ENCODE measurements at regions not wholly inside any gene's neighbourhood (a gene's known extent, or its start where the extent isn't known, plus 50 kb on each side); places are given as distances from the start of the nearest gene placed in this dataset.

DNA sequence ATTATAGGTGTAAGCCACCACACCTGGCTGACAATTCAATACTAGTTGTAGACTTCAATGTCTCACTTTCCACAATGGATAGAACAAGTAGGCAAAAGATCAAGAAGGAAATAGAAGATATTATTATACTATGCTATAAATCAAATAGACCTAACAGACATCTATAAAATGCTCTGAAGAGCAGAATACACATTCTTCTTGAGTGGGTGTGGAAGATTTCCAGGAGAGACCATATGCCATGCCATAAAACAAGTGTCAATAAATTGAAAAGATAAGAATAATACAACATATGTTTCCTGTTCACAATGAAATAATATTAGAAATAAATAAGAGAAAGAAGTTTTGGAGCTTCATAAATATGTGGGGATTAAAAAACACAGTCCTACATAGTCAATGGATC is 179.3 kb upstream of the AMOT start:
- no peak for DNase-seq
- no peak overlapping the region for H3K4me3 ChIP-seq
- TF ChIP-seq POLR2A (IDR thresholded peaks at IDR 0.05) (no peak), POLR2AphosphoS5 (IDR thresholded peaks at IDR 0.05) (no peak), CTCF (IDR thresholded peaks at IDR 0.05 in 8 of 11, conservative IDR thresholded peaks at IDR 0.05 in 3 of 11) (no peak)
- intact Hi-C loops (cut with DNase I; ENCODE audit: low total_unique reads) = no loop called here
- no peaks in the 10 kb centered on the region for H3K9me3 ChIP-seq
- H3K27me3 ChIP-seq (replicated peaks in 1 of 7) = peaks cover 0 to 6% (median 0%) of the 10 kb centered on the region in 7 donors
- H3K27ac ChIP-seq = no peak overlapping the region
- H3K4me1 ChIP-seq = no peaks in the 10 kb centered on the region
- H3K36me3 ChIP-seq = no peaks in the 10 kb centered on the region

GRCh38 chrX:113009837-113010236 is 169.2 kb upstream of the AMOT start:
- H3K27me3 ChIP-seq (replicated peaks in 1 of 7) = no peaks in the 10 kb centered on the region
- WGBS, 5 donors = 86 to 100% (median 96%) methylated on average over 1 of the region's 1 CpG
- H3K4me1 ChIP-seq = no peaks in the 10 kb centered on the region
- no peak overlapping the region for H3K27ac ChIP-seq
- H3K4me3 ChIP-seq = no peak overlapping the region
- no peaks in the 10 kb centered on the region for H3K9me3 ChIP-seq
- H3K36me3 ChIP-seq = no peaks in the 10 kb centered on the region
- DNase-seq = no peak
- intact Hi-C loops (cut with DNase I; ENCODE audit: low total_unique reads) = no loop called here
- no peak for TF ChIP-seq POLR2AphosphoS5 (IDR thresholded peaks at IDR 0.05)

DNA sequence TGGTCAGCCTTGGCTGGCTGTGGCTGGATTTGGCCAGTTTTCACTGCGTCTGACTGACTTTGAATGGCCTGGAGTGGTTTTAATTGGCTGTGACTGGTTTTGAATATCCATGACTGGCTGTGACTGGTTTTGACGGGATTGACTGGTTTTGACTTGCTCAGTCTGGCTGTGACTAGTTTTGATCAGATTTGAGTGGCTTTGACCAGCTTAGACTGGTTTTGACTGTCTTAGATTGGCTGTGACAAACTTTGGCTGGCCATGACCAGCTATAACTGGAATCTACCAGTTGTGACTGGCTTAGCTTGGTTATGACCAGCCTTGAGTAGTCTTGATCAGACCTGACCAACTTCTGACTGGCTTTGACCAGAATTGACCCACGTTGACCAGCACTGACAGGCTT is 168.4 kb upstream of the AMOT start:
- no peak overlapping the region for H3K4me3 ChIP-seq
- 49 to 89% (median 68%) methylated on average over 2 to 3 of the region's 3 CpGs for WGBS, 5 donors
- H3K27me3 ChIP-seq (replicated peaks in 1 of 7) = no peaks in the 10 kb centered on the region
- H3K36me3 ChIP-seq = no peaks in the 10 kb centered on the region
- H3K27ac ChIP-seq = no peak overlapping the region
- no peaks in the 10 kb centered on the region for H3K9me3 ChIP-seq
- no peak for DNase-seq
- intact Hi-C loops (cut with DNase I; ENCODE audit: low total_unique reads) = no loop called here
- no peak for TF ChIP-seq POLR2AphosphoS5 (IDR thresholded peaks at IDR 0.05)
- TF ChIP-seq POLR2A (IDR thresholded peaks at IDR 0.05) = no peak
- no peak for TF ChIP-seq CTCF (IDR thresholded peaks at IDR 0.05 in 8 of 11, conservative IDR thresholded peaks at IDR 0.05 in 3 of 11)
- H3K4me1 ChIP-seq = no peaks in the 10 kb centered on the region

GRCh38 chrX:113001836-113002235 is 161.2 kb upstream of the AMOT start:
- no peaks in the 10 kb centered on the region for H3K4me1 ChIP-seq
- DNase-seq = no peak
- TF ChIP-seq CTCF (IDR thresholded peaks at IDR 0.05 in 8 of 11, conservative IDR thresholded peaks at IDR 0.05 in 3 of 11) (no peak), POLR2AphosphoS5 (IDR thresholded peaks at IDR 0.05) (no peak), POLR2A (IDR thresholded peaks at IDR 0.05) (no peak)
- no peaks in the 10 kb centered on the region for H3K27me3 ChIP-seq (replicated peaks in 1 of 7)
- no peaks in the 10 kb centered on the region for H3K36me3 ChIP-seq
- 76 to 92% (median 87%) methylated on average over 6 of the region's 6 CpGs for WGBS, 5 donors
- H3K27ac ChIP-seq = no peak overlapping the region
- H3K9me3 ChIP-seq = no peaks in the 10 kb centered on the region
- H3K4me3 ChIP-seq = no peak overlapping the region
- intact Hi-C loops (cut with DNase I; ENCODE audit: low total_unique reads) = no loop called here

DNA sequence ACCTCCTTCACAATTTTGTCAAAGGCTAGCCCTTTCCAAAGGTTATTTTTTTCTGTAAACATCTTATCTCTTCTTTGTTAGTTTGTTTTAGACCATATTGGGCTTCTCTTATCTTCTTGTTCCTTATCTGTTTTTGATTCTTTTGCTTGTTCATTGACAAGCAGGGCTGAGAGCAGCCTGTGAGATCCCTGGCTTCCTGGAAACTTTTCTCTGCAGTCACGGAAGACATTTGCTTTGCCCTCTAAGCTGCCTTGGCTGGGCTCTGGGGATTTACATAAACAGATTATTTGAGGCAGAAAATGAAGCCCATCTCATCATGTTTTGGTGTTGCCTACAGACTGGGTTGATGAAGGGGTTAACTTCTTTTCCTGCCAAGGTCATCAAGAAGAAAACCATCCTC is 157.4 kb upstream of the AMOT start:
- no peaks in the 10 kb centered on the region for H3K9me3 ChIP-seq
- WGBS, 5 donors = 71 to 100% (median 83%) methylated on average over 1 of the region's 1 CpG
- no peaks in the 10 kb centered on the region for H3K4me1 ChIP-seq
- intact Hi-C loops (cut with DNase I; ENCODE audit: low total_unique reads) = no loop called here
- H3K27ac ChIP-seq = no peak overlapping the region
- H3K36me3 ChIP-seq = no peaks in the 10 kb centered on the region
- TF ChIP-seq POLR2A (IDR thresholded peaks at IDR 0.05) (no peak), CTCF (IDR thresholded peaks at IDR 0.05 in 8 of 11, conservative IDR thresholded peaks at IDR 0.05 in 3 of 11) (no peak), POLR2AphosphoS5 (IDR thresholded peaks at IDR 0.05) (no peak)
- DNase-seq = no peak
- no peak overlapping the region for H3K4me3 ChIP-seq
- no peaks in the 10 kb centered on the region for H3K27me3 ChIP-seq (replicated peaks in 1 of 7)
